NOMO-1 (cell line): ENCODE measurements at regions not wholly inside any gene's neighbourhood (a gene's known extent, or its start where the extent isn't known, plus 50 kb on each side); places are given as distances from the start of the nearest gene placed in this dataset.

Source experiments
- DNase-seq, 2 experiments: peaks; one replicate each; lab custom pipeline; 2025; ENCODE audit not compliant: unreplicated experiment in 2 of 2; lab: John Stamatoyannopoulos, UW

GRCh38 chr6:163635731-163636364 is 221.3 kb downstream of the QKI start:
- no peak for DNase-seq

- DNase-seq, result no peak
These were observed 220.8 kb downstream of the QKI start for GRCh38 chr6:163635315-163635714.

- DNase-seq, result no peak
These were observed 220.0 kb downstream of the QKI start for GRCh38 chr6:163634211-163635171.

- DNase-seq, result no peak
These were observed 216.5 kb downstream of the QKI start for GRCh38 chr6:163630991-163631390.

- no peak for DNase-seq
These were observed 216.1 kb downstream of the QKI start for GRCh38 chr6:163630572-163630971.

GRCh38 chr6:163630096-163630495 is 215.6 kb downstream of the QKI start:
- no peak for DNase-seq
